ENCODE measurements at regions not wholly inside any gene's neighbourhood (a gene's known extent, or its start where the extent isn't known, plus 50 kb on each side); places are given as distances from the start of the nearest gene placed in this dataset.

DNA sequence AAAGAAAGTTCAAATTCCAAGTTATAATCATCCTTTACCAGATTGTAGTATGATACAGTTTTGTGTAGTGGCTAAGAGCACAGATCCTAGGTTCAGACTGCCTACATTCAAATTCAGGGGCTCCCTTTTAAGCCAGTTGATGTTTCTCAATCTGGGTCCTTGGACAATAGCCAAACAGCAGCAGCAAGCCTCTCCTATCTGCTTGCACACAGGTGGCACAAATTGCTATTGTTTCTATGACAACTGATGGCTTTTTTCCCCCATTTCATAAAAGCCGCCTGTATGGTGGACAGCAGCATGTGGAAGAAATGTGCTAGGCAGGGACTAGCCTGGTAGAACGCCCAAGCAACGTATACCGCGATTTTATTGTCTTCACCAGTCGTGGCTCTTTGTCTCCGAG, 76.5 kb downstream of the S1PR1 start:
- TF ChIP-seq TP53 (CRISPR knock-in tag; IDR thresholded peaks at IDR 0.05) (no peak), JUN (IDR thresholded peaks at IDR 0.05) (no peak), POLR2A (IDR thresholded peaks at IDR 0.05; ENCODE audit: low read length) (no peak), ESRRA (IDR thresholded peaks at IDR 0.05; ENCODE audit: borderline replicate concordance, low read length) (no peak), RFX5 (IDR thresholded peaks at IDR 0.05) (no peak), JUNB (IDR thresholded peaks at IDR 0.05) (no peak)
- TF ChIP-seq, protein P1, sequence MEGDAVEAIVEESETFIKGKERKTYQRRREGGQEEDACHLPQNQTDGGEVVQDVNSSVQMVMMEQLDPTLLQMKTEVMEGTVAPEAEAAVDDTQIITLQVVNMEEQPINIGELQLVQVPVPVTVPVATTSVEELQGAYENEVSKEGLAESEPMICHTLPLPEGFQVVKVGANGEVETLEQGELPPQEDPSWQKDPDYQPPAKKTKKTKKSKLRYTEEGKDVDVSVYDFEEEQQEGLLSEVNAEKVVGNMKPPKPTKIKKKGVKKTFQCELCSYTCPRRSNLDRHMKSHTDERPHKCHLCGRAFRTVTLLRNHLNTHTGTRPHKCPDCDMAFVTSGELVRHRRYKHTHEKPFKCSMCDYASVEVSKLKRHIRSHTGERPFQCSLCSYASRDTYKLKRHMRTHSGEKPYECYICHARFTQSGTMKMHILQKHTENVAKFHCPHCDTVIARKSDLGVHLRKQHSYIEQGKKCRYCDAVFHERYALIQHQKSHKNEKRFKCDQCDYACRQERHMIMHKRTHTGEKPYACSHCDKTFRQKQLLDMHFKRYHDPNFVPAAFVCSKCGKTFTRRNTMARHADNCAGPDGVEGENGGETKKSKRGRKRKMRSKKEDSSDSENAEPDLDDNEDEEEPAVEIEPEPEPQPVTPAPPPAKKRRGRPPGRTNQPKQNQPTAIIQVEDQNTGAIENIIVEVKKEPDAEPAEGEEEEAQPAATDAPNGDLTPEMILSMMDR (IDR thresholded peaks at IDR 0.05): no peak
- TF ChIP-seq, protein P2, sequence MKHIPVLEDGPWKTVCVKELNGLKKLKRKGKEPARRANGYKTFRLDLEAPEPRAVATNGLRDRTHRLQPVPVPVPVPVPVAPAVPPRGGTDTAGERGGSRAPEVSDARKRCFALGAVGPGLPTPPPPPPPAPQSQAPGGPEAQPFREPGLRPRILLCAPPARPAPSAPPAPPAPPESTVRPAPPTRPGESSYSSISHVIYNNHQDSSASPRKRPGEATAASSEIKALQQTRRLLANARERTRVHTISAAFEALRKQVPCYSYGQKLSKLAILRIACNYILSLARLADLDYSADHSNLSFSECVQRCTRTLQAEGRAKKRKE (CRISPR knock-in tag; IDR thresholded peaks at IDR 0.05; ENCODE audit: low read depth): no peak
- TF ChIP-seq, protein P3, sequence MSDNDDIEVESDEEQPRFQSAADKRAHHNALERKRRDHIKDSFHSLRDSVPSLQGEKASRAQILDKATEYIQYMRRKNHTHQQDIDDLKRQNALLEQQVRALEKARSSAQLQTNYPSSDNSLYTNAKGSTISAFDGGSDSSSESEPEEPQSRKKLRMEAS (IDR thresholded peaks at IDR 0.05): no peak

All from A549 (cell line).